ENCODE measurements at regions not wholly inside any gene's neighbourhood (a gene's known extent, or its start where the extent isn't known, plus 50 kb on each side); places are given as distances from the start of the nearest gene placed in this dataset.

GRCh38 chr4:87734084-87734483 is 65.3 kb upstream of the IBSP start:
- no peak for TF ChIP-seq CTCF (IDR thresholded peaks at IDR 0.05)
- Histone ChIP-seq H3K4me3 (no peak overlapping the region), H3K27ac (no peak overlapping the region)
- DNase-seq (ENCODE audit: low spot score), result no peak

- no peak for TF ChIP-seq CTCF (IDR thresholded peaks at IDR 0.05)
- Histone ChIP-seq H3K27ac (no peak overlapping the region), H3K4me3 (no peak overlapping the region)
- DNase-seq (ENCODE audit: low spot score), result no peak
Measured at GRCh38 chr4:87734936-87735335, 64.4 kb upstream of the IBSP start.

- no peak for TF ChIP-seq CTCF (IDR thresholded peaks at IDR 0.05)
- no peak for DNase-seq (ENCODE audit: low spot score)
- no peak overlapping the region for H3K4me3 ChIP-seq
Measured at GRCh38 chr4:87738483-87738882, 60.9 kb upstream of the IBSP start.

GRCh38 chr4:87739494-87739893 is 59.9 kb upstream of the IBSP start:
- Histone ChIP-seq H3K4me3 (no peak overlapping the region), H3K27ac (no peak overlapping the region)
- DNase-seq (ENCODE audit: low spot score), result no peak
- TF ChIP-seq CTCF (IDR thresholded peaks at IDR 0.05), result no peak

More at GRCh38 chr4:87738483-87738882, 60.9 kb upstream of the IBSP start:
- H3K27ac ChIP-seq, result no peak overlapping the region

GRCh38 chr4:87745064-87745807 is 54.1 kb upstream of the IBSP start:
- no peak for DNase-seq (ENCODE audit: low spot score)
- Histone ChIP-seq H3K4me3 (no peak overlapping the region), H3K27ac (no peak overlapping the region)
- no peak for TF ChIP-seq CTCF (IDR thresholded peaks at IDR 0.05)

GRCh38 chr4:87746001-87746400 is 53.4 kb upstream of the IBSP start:
- H3K27ac ChIP-seq, result no peak overlapping the region
- DNase-seq (ENCODE audit: low spot score), result no peak
- TF ChIP-seq CTCF (IDR thresholded peaks at IDR 0.05), result no peak
- H3K4me3 ChIP-seq, result no peak overlapping the region
